Urothelium cell line (cell line): ENCODE measurements at regions not wholly inside any gene's neighbourhood (a gene's known extent, or its start where the extent isn't known, plus 50 kb on each side); places are given as distances from the start of the nearest gene placed in this dataset.
A peak's percentile ranks its signal among the peaks of the same experiment; 100 is the strongest.

ENCODE experiments used
- DNase-seq: peaks from one replicate; pipeline ENCODE4 v3.0.0; 2011; ENCODE audit warnings: low spot score, mixed read lengths
- FAIRE-seq: peaks from 2 replicates; lab custom pipeline; 2011; peaks lifted over from hg19 to GRCh38; lab: Jason Lieb, UNC

- FAIRE-seq = no peak
These were observed 187.0 kb upstream of the FOXQ1 start for GRCh38 chr6:1124885-1125284.

DNA sequence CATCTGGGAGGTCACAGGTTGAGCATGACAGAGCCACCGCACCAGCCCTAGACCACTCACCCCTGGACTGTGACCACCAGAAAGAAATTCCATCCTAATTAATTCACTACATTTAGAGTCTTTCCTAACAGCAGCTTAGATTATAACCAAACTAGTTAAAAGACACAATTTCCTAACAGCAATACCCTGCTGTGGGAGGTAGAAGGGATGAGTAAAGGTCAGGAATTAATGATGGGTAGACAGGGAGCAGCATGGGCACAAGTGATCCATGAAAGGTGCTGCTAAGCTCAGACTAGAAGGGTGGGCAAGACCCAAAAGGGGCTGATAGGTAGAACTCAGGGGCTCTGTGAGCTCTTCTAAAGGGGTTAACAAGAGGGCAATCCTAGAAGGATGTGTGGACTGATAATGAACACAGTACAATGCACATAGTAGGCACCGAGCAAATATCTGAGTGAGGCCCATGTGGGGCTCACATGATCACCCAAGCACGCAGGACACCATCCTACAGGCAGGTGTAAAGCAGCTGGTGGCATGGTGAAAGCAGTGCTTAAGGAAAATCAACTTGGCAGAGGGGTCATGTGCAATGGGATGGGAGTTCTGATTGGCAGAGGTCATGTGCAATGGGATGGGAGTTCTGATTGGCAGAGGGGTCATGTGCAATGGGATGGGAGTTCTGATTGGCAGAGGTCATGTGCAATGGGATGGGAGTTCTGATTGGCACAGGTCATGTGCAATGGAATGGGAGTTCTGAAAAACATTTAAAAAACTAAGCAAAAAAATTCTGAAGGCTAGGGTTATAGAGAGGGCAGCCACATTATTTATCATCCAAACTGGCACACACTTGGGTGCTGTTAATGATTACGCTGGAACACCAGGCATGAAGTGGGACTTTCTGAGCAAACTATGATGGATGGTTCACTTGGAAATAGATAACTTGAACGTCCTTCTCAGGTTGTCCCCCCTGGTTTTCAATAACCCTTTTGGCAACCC is 188.2 kb upstream of the FOXQ1 start:
- DNase-seq (no peak), FAIRE-seq (no peak)

More at GRCh38 chr6:1124885-1125284, 187.0 kb upstream of the FOXQ1 start:
- no peak for DNase-seq

GRCh38 chr6:1122083-1122482 is 189.8 kb upstream of the FOXQ1 start:
- FAIRE-seq (no peak), DNase-seq (no peak)

DNA sequence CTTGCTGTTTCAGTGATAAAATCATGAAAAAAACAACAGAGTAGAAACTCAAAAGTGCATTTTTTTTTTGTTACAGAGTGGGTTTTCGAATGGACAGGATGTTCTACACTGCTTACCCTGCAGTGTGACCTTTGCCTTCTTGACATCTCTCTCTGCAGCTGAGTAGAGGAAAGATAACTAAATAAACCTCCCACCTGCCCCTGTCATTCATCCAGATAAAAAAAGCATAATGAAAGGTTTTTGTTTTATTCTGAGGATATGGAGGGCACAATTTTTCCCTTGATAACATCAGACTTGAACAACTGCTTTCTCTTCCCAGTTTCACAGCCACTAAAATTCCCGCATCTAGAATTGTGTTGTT is 193.6 kb upstream of the FOXQ1 start:
- FAIRE-seq (no peak), DNase-seq (no peak)

DNA sequence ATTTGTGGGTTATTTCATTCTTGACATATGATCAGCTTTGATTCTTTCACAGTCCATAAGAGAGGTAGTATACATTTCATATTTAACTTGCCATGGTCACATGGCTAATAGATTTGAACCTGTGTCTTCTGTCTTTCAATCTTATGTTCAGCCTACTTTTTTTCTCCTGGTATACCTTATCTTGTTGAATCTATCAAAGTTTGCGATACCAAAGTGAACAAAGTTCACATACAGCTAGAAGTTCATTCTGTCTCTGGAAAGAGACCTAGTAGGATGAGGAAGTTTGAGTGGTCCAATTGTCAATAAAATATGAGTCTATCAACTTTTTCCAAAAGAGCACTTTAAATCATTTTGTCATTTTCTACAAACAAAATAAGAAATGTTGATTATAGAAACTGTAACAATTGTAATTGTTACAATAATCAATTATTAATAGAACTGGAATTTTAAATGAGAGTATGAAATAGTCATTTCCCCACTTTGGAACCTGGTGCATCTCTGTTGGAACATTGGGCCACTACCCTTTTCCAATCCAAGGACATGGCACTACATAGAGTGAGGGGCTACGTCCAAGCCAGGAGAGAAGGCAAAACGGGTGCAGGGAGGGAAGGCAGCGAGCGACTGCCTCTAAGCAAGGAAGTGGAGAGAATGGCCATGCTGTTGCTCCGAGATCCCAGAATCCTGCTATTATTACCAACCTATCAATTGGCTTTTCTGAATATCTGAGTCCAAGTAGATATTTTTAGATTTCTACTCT is 194.2 kb upstream of the FOXQ1 start:
- no peak for DNase-seq
- no peak for FAIRE-seq

GRCh38 chr6:1116149-1116548 is 195.7 kb upstream of the FOXQ1 start:
- FAIRE-seq = no peak

DNA sequence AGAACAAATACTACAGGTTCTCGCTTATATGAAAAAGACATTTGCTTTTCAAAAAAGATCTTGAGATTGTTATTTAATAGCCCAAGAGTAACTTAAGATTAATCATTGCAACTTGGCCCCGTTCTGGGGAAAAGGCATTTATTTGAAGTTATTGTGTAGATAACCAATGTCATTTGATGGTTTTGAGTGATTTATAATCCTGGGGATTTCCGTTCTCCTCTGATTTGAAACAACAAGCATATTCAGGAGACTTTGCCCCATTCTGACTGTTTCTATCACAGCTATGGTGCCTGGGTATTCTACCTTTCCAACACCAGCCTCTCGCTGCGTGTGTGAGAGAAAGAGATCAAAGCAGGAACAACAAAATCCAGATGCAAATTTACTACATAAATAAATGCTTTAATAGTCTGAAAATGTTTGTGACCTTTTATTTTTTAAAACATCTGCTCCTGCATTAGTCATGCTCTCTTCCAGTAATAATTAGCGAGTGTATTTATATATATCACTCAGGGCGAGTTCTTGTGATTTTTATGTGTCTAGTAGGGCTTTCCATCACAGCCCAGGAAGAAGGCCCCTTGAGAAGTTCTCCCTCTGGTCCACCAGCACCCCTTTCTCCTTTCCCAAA is 197.9 kb upstream of the FOXQ1 start:
- FAIRE-seq = no peak
- DNase-seq = no peak

More at GRCh38 chr6:1116149-1116548, 195.7 kb upstream of the FOXQ1 start:
- no peak for DNase-seq

GRCh38 chr6:1111361-1111760 is 200.5 kb upstream of the FOXQ1 start:
- FAIRE-seq = no peak

DNA sequence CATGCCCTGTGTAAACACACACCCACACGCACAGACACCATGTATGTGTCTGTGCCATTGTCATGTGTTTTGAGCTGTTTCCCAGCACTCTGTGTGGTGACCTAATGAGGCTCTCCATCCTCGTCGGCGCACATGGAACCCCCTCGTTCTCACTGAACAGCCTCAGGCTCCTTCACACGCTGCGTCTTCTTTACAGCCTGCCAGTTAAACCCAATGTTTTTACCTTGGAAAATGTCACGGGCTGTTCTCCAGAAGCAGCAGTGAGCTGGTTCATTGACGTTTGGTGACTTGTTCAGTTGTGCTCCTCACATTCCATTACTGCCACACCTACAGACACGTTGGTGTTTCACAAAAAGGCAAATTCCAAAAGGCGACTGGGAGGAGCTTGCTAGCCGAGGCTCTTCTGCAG is 201.0 kb upstream of the FOXQ1 start:
- FAIRE-seq = no peak
- DNase-seq = peak; percentile 44

More at GRCh38 chr6:1111361-1111760, 200.5 kb upstream of the FOXQ1 start:
- no peak for DNase-seq

DNA sequence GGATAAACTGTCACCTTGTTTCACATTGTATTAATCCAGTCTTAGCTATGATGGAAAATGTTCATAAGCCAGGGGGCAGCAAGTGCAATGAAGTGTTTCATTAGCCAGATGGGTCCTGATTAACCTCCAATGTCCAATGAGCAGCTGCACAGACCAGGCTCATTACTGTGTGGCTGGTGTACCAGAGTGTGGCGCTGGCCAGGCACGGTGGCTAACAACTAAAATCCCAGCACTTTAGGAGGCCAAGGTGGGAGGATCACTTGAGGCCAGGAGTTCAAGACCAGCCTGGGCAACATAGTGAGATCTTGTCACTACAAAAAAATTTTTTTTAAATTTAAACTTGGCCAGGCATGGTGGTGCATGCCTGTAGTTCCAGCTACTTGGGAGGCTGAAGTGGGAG is 201.7 kb upstream of the FOXQ1 start:
- FAIRE-seq (no peak), DNase-seq (no peak)

GRCh38 chr6:1109134-1109533 is 202.8 kb upstream of the FOXQ1 start:
- FAIRE-seq = no peak

DNA sequence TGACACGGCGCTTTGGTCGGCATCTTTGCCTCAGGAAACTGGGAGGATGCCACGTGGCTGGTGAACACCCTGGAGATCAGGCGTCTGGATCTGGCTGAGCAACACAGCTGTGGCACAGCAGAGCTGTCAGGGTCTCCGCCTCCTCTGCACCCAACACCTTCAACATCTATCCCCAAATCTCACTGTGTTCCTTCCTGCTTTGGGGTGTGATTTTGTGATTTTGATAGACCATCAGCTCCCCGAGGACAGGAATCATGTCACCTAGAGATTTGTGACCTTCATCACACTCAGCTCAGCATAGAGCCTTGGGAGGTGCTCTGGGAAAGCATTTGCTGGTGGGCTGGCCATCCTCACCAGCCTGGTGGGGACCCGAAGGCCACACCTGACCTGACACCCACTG is 203.7 kb upstream of the FOXQ1 start:
- DNase-seq (no peak), FAIRE-seq (no peak)

More at GRCh38 chr6:1109134-1109533, 202.8 kb upstream of the FOXQ1 start:
- DNase-seq = no peak

DNA sequence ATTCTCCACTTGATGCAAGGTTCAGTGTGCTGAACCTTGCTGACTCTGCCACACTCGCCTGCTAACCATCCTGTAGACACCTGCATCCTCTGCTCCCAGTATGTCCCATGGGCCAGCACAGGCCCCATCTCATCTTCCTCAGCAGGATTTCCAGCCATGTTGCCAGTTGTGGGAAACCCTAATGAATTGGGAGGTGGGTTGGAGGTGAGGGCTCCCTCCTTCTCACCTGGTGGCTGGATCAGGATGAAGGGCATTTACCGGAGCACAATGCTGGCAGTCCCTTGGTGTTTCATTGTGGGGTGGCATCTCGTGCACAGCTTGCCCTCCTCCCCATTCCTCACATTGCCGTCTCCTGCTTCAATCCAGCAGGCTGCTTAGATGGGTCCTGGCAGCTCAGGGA is 204.3 kb upstream of the FOXQ1 start:
- FAIRE-seq (no peak), DNase-seq (no peak)

DNA sequence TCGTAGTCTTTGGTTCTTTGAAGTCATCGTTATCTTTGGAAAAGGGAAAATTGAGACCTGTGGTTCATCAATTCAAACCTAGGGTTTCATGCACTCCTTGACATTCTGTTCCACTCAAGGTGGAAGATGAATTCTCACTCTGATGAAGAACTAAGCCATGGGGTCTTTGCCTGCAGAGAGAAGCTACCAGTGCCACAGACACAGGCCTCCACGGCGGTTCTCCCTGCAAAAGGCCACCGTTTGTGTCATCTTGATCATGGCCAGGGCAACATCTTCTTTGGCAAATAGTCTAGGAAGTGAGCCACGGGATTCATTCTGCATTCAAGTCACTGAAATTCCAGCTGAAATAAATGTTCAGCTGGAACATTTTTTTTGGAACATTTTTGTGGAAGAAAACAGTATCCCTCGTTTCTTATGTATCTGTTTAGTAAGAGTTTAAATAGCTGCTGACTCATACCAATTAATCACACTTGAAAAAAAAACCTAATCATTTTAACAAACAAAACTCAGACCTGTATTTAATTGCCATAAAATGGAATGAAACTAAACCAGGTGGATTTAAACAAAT is 206.0 kb upstream of the FOXQ1 start:
- DNase-seq (no peak), FAIRE-seq (no peak)

- DNase-seq (no peak), FAIRE-seq (no peak)
These were observed 206.8 kb upstream of the FOXQ1 start for GRCh38 chr6:1104988-1105670.

GRCh38 chr6:1103945-1104623 is 207.8 kb upstream of the FOXQ1 start:
- FAIRE-seq (no peak), DNase-seq (no peak)

GRCh38 chr6:1103021-1103420 is 208.9 kb upstream of the FOXQ1 start:
- no peak for DNase-seq
- FAIRE-seq = no peak

DNA sequence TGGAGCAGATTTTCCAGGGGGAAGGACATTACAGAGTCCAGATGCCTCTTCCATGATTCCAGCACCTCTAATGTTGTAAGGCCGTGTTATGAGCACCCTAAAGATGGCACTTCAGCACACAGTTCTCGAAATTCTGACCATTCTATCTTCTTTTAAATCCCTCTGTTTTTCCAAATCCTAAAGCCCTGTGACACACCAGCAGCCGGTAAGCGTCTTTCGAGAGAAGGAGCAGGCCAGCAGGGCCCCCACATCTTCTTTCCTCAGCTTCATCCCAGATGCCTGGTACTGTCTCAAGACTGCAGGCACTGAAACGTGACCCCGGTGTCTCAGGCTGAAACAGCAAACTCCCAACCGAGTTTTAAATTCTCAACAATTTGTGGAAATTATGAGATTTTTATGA is 211.6 kb upstream of the FOXQ1 start:
- FAIRE-seq = no peak
- no peak for DNase-seq

GRCh38 chr6:1099264-1099663 is 212.6 kb upstream of the FOXQ1 start:
- no peak for FAIRE-seq
- no peak for DNase-seq
